ENCODE measurements at regions not wholly inside any gene's neighbourhood (a gene's known extent, or its start where the extent isn't known, plus 50 kb on each side); places are given as distances from the start of the nearest gene placed in this dataset.

- TF ChIP-seq, protein P1, sequence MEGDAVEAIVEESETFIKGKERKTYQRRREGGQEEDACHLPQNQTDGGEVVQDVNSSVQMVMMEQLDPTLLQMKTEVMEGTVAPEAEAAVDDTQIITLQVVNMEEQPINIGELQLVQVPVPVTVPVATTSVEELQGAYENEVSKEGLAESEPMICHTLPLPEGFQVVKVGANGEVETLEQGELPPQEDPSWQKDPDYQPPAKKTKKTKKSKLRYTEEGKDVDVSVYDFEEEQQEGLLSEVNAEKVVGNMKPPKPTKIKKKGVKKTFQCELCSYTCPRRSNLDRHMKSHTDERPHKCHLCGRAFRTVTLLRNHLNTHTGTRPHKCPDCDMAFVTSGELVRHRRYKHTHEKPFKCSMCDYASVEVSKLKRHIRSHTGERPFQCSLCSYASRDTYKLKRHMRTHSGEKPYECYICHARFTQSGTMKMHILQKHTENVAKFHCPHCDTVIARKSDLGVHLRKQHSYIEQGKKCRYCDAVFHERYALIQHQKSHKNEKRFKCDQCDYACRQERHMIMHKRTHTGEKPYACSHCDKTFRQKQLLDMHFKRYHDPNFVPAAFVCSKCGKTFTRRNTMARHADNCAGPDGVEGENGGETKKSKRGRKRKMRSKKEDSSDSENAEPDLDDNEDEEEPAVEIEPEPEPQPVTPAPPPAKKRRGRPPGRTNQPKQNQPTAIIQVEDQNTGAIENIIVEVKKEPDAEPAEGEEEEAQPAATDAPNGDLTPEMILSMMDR (IDR thresholded peaks at IDR 0.05): no peak
- H3K4me3 ChIP-seq: no peak overlapping the region
- no peak for DNase-seq (ENCODE audit: low spot score)
- no peak overlapping the region for H3K27ac ChIP-seq
Measured at GRCh38 chr17:45688820-45689219, 95.3 kb upstream of the CRHR1 start.

- TF ChIP-seq, protein P1 (IDR thresholded peaks at IDR 0.05): no peak
- Histone ChIP-seq H3K4me3 (no peak overlapping the region), H3K27ac (no peak overlapping the region)
- no peak for DNase-seq (ENCODE audit: low spot score)
Measured at GRCh38 chr17:45689451-45689850, 94.7 kb upstream of the CRHR1 start.

DNA sequence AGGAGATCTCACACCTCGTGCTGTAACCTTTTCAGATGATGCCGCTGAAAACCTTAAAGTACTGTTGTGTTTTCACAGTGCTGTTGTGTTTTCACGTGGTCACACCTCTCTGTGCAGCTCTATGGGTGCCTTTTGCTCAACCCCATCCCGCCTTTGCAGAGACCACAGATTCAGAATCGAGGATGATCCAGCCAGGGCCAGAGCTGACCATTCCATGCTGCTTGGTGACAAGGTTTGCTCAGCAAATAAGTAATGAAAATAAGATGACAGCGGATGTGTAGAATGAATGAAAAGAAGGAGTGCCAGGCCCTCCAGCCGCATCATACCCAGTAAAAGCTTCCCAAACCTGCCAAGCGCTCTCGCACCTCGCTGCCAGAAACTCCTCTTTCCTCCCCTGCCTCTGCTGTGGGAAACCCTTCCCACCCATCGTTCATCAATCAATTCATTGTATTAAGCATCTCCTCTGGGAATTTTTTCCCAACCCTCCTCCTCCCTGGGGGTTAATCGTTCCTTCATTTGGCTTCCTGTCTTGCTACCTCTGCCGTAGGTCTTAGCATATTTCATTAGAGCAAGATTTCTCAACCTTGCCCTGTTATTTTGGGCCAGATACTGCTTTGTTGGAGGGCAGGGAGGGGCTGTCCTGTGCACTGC, 93.4 kb upstream of the CRHR1 start:
- Histone ChIP-seq H3K4me3 (no peak overlapping the region), H3K27ac (no peak overlapping the region)
- TF ChIP-seq, protein P1 (IDR thresholded peaks at IDR 0.05): no peak
- DNase-seq (ENCODE audit: low spot score): no peak

DNA sequence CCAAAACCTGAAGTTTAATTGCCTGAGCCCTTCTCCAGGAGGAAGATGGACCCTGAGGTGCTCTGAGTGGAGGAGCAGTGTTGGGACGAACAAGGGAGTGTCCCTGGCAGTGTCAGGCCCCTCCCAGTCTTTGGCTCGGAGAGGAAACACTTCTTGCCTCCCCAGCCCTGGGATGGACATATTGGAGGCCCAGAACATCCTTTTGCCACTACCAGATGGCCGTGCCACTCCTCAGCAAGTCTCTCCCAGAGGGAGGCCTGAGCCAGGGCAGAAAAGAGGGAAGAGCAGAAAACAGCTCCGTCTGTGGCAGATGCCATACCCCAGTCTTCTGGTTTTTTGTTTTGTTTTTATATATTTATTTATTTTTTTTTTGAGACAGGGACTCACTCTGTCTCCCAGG, 91.5 kb upstream of the CRHR1 start:
- TF ChIP-seq, protein P1 (IDR thresholded peaks at IDR 0.05): no peak
- DNase-seq (ENCODE audit: low spot score): no peak
- H3K27ac ChIP-seq: no peak overlapping the region
- no peak overlapping the region for H3K4me3 ChIP-seq

GRCh38 chr17:45693792-45694191, 90.3 kb upstream of the CRHR1 start:
- DNase-seq (ENCODE audit: low spot score): no peak
- Histone ChIP-seq H3K4me3 (no peak overlapping the region), H3K27ac (no peak overlapping the region)
- TF ChIP-seq, protein P1 (IDR thresholded peaks at IDR 0.05): no peak

DNA sequence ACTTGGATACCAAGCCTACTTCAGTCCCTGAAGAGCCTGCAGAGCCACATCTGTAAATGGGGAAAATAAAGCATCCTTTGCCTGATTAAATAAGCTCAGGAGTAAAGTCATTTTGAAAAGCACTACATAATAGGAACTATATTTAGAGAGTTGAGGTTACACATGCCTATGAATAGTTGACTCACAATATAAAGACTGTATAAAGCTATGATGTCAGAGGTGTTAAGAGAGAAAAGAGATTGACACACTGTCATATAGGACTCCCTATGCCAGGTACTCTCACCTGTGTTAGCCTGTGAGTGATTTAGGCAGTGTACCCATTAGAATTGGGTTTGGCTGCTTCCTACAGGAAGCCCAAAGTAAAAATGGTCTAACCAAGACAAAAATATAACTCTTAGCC, 87.7 kb upstream of the CRHR1 start:
- no peak for DNase-seq (ENCODE audit: low spot score)
- H3K4me3 ChIP-seq: no peak overlapping the region
- TF ChIP-seq, protein P1 (IDR thresholded peaks at IDR 0.05): no peak
- H3K27ac ChIP-seq: no peak overlapping the region

GRCh38 chr17:45697076-45697475, 87.0 kb upstream of the CRHR1 start:
- no peak overlapping the region for H3K27ac ChIP-seq
- H3K4me3 ChIP-seq: no peak overlapping the region
- TF ChIP-seq, protein P1 (IDR thresholded peaks at IDR 0.05): no peak
- no peak for DNase-seq (ENCODE audit: low spot score)

Data from coronary artery (tissue), 2 donors.